IPS-11a (cell line): ENCODE measurements at regions not wholly inside any gene's neighbourhood (a gene's known extent, or its start where the extent isn't known, plus 50 kb on each side); places are given as distances from the start of the nearest gene placed in this dataset.

Source experiments
- H3K4me3 ChIP-seq: one replicate; pipeline ENCODE4 v1.5.1; 2013; ENCODE audit warnings: low read depth, low read length, control low read depth

DNA sequence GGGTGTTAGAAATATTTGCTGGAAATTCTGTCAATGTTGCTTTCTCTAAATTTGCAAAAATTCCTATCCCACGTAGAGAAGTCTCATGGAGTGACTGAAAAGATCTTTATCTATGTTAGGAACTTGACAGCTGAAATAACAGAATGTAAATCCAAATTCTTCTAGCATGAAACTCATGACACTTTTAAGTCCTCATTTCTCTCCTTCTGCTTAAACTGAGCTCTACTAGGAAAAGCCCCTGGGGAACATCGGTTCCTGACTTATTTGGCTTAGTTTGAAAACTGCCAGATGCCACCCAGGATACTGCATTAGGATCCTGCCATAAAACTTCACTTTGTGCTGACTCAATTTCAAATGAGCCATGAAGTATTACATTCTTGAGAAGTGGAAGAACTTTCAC is 426.0 kb downstream of the GALC start:
- H3K4me3 ChIP-seq = no peak overlapping the region

DNA sequence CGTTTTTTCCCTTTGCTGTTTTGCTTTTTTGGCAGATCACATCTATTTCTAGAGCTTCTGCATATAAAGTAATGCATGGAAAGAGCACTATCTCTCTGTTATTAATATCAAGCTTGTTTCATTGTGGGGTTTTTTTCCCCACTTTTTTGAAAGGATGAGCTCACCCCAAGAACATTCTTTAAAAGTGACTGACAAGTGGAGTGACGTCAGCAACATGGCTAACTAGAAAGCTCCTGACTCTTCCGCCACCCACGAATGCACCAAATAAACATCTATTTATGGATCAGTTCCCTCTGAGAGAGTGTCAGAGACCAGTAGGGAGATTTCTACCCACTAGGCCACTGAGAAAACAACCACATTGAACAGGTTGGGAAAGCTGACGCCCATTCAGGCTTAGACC is 445.4 kb downstream of the GALC start:
- no peak overlapping the region for H3K4me3 ChIP-seq

DNA sequence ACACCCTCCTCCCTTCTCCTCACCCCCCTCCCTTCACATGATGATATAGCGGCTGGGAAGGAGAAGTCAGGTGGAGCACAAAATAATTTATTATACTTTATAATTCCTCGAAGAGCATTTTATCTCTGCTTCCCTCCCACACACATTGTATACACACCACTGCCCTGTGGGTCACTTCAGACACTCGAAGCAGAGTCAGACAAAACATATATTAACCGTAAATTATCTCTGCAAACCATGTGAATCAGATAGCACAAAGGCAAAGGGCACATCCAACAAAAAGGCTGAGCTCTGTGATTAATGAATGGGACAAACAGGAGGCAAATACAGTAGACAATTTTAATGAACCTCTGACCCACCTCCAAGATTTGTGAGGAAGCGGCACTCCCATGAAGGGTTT is 450.7 kb downstream of the GALC start:
- H3K4me3 ChIP-seq = no peak overlapping the region

DNA sequence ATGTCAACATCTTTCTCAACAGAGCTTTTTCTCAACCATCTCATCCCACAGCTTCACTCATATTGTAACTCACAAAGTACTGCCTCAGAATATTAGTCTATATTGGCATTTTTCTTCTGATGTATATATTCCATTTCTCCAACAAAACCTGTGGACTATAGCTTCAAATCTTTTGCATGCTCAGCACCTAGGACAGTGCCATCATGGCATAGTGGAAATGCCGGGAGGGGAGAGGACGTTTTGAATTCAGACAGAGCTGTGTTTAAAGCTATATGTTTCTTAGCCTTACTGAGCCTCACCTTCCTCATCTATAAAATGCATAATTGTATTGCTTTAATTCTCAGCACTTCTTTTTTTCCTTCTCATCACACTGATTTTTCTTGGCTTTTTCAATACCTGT is 452.6 kb downstream of the GALC start:
- no peak overlapping the region for H3K4me3 ChIP-seq

DNA sequence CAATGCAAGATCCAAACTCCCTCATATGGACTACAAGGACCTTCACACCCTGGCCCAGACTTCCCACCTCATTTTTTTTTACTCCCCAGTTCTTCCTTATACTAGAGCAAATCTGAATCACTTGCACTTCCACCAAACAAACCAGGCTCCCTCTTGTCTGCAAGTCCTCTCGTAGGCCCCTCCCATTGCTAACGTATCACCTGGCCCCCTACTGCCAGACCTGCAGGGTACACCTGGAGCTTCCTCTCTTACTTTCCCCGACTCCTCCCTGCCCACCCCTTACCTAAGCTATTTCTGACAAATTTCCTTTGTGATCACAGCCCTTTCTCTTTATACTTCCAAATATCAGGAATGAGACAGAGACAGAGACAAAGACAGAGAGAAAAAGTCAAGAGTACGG is 463.9 kb downstream of the GALC start:
- H3K4me3 ChIP-seq = no peak overlapping the region

DNA sequence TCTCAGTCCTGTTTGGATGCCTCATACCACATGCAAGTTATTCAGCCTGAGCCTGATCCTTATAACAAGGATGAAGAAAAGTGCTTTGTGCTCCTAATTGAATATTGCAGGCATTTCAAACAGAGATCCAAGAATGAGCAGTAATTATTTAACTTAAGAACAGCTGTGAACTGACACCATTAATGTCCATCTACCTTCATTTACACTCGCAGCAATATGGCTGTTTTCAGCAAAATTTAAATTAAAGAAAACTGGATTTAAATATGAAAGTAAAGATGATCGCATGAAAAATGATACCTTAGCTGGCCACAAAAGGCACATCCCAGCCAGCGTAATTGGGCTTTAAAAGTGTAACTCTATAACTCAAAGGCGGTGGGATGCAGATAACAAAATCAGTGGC is 466.3 kb downstream of the GALC start:
- H3K4me3 ChIP-seq = no peak overlapping the region

DNA sequence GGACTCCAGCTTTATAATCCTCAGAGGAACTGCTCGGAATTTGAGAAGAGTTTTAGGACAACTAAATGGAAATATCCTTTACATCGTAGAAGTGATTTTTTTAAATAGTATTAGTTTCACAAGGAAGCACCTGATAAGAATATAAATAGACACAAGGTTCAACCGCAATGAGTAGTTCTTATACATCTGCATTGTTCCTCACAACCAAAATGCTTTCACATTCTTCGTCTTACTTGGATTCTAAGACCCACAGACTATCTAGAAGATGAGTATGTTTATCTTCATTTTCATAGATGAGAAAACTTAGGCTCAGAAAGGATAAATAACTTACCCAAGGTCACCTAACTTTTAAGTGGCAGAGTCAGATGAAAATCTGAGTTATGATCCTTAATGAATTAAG is 469.0 kb downstream of the GALC start:
- no peak overlapping the region for H3K4me3 ChIP-seq

DNA sequence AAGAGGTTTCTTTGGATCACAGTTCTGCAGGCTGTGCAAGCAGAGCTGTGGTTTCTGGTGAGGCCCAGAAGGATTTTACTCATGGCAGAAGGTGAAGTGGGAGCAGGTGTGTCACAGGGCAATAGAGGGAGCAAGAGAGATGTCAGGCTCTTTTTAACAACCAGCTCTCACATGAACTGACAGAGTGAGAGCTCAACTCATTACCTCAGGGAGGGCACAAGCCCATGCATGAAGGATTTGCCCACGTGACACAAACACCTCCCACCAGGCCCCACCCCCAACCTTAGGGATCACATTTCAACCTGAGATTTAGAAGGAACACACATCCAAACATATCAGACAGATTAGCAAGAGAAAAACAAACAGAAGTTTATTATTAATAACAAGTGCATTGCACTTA is 470.4 kb downstream of the GALC start:
- no peak overlapping the region for H3K4me3 ChIP-seq

DNA sequence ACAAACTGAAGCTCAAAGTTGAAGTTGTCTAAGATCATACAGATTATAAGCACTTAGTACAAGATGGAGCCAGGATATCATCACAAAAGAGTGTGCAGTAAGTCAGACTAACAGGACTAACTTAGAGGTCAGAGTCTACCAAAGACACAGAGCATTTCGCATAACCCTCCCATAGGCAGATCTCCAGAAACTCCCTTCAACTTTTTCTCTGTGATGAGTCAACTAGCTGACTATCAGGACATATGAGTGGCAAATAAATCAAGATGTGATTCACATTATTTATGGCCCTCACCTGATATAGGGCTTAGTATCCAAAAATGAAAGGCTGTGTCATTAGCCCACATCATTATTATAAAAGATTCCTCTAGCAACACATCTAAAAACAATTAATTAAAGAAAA is 484.6 kb downstream of the GALC start:
- H3K4me3 ChIP-seq = no peak overlapping the region

DNA sequence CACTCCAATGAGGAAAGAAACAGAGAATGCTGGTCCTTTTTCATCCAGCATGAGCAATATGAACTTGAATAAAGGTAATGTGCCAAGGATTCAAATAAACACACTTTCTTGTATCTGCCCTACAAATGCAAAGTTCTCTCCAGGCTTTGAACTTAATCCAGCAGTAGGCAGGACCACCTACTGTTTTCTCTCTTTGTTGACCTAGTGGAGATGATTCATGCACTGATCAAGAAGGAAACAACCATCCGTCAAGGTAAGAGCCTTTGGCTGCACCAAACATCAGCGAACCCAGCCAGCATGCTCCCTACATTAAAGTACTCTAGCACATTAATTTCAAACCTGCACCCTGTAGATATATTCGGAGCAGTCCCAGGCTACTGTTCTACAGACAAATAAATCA is 489.3 kb downstream of the GALC start:
- no peak overlapping the region for H3K4me3 ChIP-seq

DNA sequence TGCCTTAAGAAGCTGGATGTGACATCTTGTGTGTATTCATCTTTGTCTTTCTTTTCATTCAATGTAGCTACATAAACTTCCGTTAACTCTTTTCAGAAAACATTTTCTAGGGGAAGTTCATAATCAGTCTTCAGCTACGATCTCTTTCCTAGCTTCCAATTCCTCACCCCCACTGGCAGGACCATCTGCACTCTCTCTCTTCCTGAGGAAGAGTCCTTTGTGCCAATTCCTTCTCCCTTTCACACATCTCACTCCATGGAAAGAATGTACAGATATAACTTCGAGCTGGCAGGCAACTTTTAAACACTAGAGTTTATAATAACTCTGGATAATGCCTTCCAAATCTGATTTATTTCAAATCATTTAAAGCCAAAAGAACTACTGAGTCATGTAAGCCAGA is 495.7 kb downstream of the GALC start:
- no peak overlapping the region for H3K4me3 ChIP-seq

DNA sequence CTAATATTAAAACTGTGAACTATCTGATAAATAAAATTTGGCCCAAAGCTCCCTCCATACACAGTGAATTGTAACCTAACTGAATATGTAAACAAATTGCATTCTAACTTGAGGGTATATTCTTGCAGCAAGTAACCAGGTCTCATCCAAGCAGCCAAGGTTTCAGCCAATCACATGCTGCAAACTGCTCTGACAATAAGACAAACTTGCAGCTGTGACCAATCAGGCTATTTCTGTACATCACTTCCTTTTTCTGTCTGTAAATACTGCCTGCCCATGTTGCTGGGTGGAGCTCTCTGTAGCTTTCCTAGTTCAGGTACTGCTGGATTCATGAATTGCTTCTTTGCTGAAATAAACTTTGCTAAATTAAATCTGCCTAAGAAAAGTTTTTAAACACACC is 499.0 kb downstream of the GALC start:
- H3K4me3 ChIP-seq = no peak overlapping the region

DNA sequence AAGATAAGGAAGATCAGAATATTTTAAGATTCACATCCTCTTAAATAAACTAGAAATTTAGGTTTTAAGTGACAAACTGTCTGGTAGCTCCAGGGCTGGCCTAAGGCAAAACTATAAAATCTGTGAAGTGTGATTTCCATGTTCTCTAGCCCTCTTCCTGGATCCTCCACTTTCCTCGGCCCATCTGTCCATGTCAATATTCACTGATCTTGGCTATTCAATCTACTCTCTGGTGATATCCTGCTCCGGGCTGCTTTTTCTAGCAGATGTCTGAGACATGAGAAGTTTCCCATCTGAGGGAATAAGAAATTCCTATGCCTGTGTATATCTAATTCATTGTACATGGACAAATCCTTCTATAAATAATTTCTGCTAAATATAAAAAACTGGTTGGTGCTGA is 500.4 kb downstream of the GALC start:
- no peak overlapping the region for H3K4me3 ChIP-seq

DNA sequence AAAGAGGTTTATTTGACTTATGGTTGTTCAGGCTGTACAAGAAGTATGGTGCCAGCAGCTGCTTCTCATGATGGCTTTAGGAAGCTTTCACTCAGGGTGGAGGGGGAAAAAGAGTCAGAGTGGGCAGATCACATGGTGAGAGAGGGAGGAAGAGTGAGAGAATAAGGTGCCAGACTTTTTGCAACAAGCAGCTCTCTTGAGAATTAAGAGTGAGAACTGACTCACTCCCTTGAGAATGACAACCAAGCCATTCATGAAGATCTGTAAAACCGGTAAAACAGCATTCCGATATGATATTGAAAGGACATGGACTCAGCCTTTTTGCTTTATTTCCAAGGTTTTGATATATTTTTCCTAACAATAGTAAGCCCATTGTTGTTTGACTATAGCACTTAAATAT is 501.2 kb downstream of the GALC start:
- no peak overlapping the region for H3K4me3 ChIP-seq

DNA sequence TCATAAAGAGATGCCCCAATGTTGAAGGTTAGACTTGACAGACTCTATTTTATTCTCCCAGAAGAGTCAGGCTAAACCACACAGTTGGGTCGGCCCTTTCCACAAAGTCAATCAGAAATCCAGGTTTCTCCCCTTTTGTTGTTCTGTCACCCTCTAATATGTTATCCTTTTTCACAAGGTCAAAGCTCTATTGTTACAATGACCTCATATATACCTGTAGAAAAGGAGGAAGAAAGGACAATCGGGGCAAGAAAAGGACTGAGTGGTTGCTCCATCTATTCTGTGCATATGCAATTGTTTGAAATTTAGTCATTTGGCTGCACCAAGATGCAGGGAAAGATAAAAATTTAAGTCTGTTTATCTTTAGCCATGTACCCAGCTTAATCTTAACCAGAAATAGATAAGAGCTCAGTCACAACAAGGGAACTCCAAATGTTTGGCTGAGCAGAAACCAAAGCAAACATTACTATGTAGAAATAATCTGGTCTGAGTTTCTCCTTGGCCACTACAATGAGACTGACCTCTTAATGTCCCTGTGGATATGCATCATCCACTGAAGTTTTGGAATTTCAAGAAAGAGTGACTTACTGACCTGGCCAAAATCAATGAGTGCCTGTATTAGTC is 503.7 kb downstream of the GALC start:
- H3K4me3 ChIP-seq = no peak overlapping the region

DNA sequence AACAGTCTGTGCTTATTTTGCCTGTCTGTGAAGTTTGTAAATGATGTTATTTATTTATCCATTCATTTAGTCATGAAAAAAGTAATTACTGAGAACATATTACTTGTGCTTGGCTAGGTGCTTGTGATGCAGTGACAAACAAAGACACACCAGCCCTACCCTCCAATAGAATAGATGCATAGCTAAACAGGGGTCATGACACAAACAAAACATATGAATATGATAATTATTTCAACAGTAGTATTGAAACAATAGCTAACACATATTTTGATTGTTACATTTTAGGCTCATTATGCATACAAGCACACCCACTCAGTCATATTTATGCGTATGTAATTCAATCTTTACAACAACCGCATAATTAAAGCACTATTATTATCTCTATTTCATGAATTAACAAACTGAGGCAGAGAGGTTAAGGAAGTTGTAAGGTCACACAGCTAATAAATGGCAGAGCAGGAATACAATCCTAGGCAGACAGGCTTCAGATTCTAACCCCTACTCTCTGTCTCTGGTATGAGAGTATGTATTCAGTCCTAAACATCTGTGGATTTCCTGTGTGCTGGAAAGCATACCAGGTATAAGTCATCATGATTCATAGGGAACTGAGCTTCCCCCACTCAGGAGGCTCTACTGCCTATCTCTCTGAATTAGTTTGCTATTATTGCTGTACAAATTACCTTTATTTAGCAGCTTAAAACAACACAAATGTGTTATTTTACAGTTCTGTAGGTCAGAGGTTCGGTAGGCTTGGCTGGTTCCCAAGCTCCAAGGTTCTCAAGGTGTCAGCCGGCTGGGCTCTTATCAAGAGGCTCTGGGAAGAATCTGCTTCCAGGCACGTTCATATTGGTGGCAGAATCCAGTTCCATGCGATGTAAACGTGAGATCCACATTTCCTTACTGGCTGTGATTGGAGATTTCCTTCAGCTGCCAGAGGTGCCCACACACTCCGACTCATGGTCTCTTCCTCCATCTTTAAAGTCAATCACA is 509.4 kb downstream of the GALC start:
- no peak overlapping the region for H3K4me3 ChIP-seq

DNA sequence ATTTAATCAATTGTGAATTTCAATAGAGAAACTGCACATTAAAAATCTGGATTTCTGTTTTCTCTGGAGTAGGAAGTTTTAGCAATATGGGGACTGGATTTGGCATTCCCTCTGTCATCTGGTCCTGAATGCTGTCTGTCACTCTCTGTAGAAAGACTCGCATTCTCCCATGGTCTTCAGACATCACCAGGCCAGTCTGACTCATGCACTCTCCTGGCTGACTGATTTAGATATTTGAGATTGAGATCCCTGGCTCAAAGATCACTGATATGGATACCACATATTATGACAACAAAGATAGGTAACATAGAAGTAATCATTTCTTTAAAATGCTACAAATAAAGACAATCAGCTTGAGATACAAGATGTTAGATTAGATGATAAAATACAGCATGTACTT is 524.5 kb downstream of the GALC start:
- H3K4me3 ChIP-seq = no peak overlapping the region

DNA sequence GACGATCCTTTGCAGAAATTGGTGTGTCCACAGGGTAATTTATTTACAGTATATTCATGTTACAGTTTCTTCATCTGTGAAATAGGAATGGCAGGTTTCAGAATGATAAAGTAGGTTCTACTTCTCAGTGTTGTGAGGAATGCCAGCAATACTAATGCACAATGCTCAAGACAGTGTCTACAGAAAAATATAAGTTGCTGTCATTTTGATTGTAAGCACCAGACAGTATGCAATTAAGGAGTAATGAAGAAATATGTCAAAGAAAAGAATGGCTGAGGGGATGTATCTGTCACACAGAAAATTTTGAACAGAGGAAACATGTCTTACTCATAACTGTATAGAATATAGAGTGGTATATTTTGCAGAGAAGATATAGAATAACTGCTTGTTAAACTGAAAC is 525.4 kb downstream of the GALC start:
- no peak overlapping the region for H3K4me3 ChIP-seq

DNA sequence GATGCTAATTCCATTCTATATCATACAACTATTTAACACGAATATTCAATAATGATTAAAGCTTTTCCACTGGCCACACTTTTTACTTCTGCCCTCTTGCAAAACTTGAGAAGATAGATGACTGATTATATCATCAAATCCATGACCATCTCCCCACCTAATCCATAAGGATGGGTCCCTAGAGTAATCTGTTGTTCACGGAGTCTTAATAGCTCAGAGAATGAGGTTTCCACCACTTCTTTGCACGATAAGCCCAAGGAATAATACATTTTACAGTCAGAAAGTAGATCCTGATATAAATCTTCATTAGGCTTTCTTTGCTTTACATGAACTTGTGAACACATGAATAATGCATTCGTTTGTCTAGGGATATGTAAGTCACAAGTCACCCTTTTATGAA is 527.2 kb downstream of the GALC start:
- H3K4me3 ChIP-seq = no peak overlapping the region

DNA sequence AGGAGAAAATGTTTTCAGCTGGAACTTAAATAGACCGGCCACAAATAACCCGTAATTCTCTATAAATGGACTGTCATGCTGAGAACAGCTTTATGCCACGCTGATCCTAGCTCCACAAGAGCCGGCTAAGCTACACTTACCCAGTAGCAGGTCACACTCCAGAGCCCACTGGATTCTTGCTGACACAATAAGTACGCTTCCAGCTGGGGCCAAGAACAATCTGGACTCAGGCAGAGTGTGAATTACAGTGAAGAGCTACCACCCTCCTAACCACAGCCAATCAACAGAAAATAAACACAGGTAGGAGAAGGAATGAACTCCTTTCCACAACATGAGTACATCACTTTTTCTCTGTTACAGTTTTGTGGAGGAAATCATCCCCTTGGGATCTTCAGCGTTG is 531.3 kb downstream of the GALC start:
- H3K4me3 ChIP-seq = no peak overlapping the region

DNA sequence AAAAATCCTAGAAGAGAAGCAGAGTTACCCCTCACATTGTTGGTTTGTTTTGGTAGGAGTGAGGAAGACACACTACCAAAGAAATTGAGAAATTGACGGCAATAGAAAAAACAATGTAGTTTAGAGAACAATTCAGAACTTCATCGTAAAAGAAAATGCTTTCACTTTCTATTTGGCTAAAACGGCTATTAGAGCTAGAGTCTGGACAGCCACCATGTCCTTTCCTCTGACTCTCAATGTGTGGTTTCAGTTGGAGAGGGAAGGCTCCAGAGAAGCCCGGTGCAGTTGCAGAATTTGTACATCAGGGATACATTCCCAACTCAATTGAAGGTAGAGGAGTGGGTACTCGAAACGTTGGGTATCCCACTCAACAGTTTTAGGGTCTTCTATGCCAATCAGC is 535.3 kb downstream of the GALC start:
- no peak overlapping the region for H3K4me3 ChIP-seq

DNA sequence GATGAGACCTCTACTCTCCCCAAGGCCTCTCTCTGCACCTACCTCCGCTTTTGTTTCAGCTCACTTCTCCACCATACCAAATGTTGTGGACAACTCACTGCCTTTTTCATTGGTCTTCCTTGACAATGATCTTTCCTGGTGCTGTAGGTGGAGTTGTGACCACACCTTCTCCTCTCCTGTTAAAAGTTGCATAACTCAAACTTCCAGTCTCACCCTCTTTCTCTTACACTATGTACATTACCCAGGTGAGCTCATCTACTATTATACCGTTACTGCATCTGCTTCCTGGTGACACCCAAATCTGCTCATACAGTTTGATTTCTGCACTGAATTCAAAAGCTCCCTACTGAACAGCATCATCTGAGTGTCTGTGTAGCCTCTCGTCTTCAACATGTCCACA is 542.8 kb downstream of the GALC start:
- H3K4me3 ChIP-seq = no peak overlapping the region

DNA sequence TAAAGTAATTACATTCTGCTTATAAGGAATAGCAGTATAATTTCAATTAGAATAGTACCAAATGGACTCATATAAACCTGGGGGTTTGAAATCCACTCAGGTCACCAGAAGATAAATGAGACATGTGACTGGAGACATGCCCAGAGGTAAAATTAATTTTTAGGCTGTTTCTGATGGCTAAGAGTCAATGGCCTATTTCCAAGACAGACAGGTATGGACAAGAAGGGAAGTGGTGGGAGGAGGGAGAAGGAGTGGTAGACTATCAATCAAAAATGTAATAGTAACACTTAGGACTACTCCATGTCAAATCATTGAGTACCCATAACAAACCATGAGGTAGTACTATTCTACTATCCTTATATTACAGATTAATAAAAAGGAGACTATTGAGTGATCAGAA is 544.0 kb downstream of the GALC start:
- H3K4me3 ChIP-seq = no peak overlapping the region
